ENCODE measurements at regions not wholly inside any gene's neighbourhood (a gene's known extent, or its start where the extent isn't known, plus 50 kb on each side); places are given as distances from the start of the nearest gene placed in this dataset.

DNA sequence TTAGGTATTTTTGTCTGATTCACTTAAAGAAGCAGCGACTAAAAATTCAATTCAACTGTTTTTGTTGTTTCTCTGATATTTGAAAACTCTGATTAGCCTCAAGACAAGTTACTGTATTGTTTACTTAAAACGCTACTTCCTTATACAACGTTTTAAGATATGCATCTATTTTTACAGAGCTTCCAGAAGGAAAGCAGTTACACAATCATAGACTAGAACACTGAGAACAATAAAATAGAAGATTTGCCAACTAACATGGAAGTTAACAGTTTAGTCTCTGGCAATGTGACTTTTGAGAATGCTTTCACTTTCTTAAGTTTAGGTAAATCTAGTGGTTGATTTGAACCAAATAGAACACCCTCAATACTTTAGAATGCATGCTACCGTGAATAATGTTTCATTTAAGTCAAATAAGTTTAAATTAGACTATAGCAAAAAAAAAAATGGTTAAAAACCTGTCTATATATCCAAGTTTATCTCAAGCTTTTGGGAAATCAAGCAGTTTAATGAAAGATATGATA, 614.8 kb downstream of the DACH1 start:
- no peak overlapping the region for H3T11ph ChIP-seq (ENCODE audit: low read length)
- H4K91ac ChIP-seq (ENCODE audit: insufficient read length, low read depth, low read length), result no peak overlapping the region
- H2AFZ ChIP-seq (ENCODE audit: low read length), result no peak overlapping the region
- H3K4me1 ChIP-seq (ENCODE audit: insufficient read depth, low read length), result no peaks in the 10 kb centered on the region
- no peaks in the 10 kb centered on the region for H3K79me2 ChIP-seq (ENCODE audit: insufficient read depth, low read length)
- no peaks in the 10 kb centered on the region for H3K79me1 ChIP-seq (ENCODE audit: insufficient read depth, low read depth, low read length, poor library complexity, severe bottlenecking)
- H3K4me3 Mint-ChIP-seq, result no peak overlapping the region
- H2BK5ac ChIP-seq (ENCODE audit: insufficient read length, low read length), result no peak overlapping the region
- H3K14ac ChIP-seq (ENCODE audit: insufficient read depth, low read length), result no peak overlapping the region
- H3K23me2 ChIP-seq (ENCODE audit: insufficient read length, low read depth, low read length, poor library complexity, severe bottlenecking), result no peaks in the 10 kb centered on the region
- no peak overlapping the region for H2BK20ac ChIP-seq (ENCODE audit: low read depth, low read length, poor library complexity, severe bottlenecking)
- H3K36me3 Mint-ChIP-seq (ENCODE audit: insufficient read depth in 1 of 3, low read depth in 3 of 3), result no peaks in the 10 kb centered on the region
- H4K20me1 ChIP-seq (ENCODE audit: control insufficient read depth, insufficient read depth, insufficient read length), result no peaks in the 10 kb centered on the region
- no peak overlapping the region for H2AK5ac ChIP-seq (ENCODE audit: insufficient read length, low read length)
- no peak overlapping the region for H4K8ac ChIP-seq (replicated peaks; ENCODE audit: insufficient read length, low read depth, low read length)
- H3K9me3 Mint-ChIP-seq, result no peaks in the 10 kb centered on the region
- no peak overlapping the region for H3K23ac ChIP-seq (ENCODE audit: insufficient read length, low read depth, low read length)
- no peak overlapping the region for H3K4ac ChIP-seq (ENCODE audit: low read depth, low read length)
- H2BK15ac ChIP-seq (ENCODE audit: low read depth, low read length), result no peak overlapping the region
- H2BK12ac ChIP-seq (ENCODE audit: insufficient read length, low read depth, low read length), result no peak overlapping the region
- no peaks in the 10 kb centered on the region for H3K9me3 ChIP-seq (ENCODE audit: control insufficient read depth, low read depth, low read length)
- H3K56ac ChIP-seq (ENCODE audit: insufficient read length, low read depth, low read length), result no peak overlapping the region
- H3K9ac ChIP-seq (ENCODE audit: extremely low read depth, insufficient read length, low read length), result no peak overlapping the region
- no peak overlapping the region for H4K5ac ChIP-seq (ENCODE audit: insufficient read length, low read depth, low read length)
- no peak overlapping the region for H3K18ac ChIP-seq (ENCODE audit: insufficient read length, low read depth, low read length)
- no peaks in the 10 kb centered on the region for H3K27me3 Mint-ChIP-seq (ENCODE audit: low read depth)
- no peak overlapping the region for H2BK120ac ChIP-seq (ENCODE audit: low read depth, low read length, poor library complexity, severe bottlenecking)
- peaks cover 15 to 16% of the 10 kb centered on the region in 2 experiments for H3K4me1 Mint-ChIP-seq
- no peaks in the 10 kb centered on the region for H3K27me3 ChIP-seq (ENCODE audit: insufficient read depth, low read length)
- no peak for TF ChIP-seq CTCF (conservative IDR thresholded peaks at IDR 0.05)
- H3K27ac Mint-ChIP-seq, result no peak overlapping the region
- DNase-seq, result no peak
- WGBS (ENCODE audit: extremely low coverage, insufficient read length, low lambda C conversion rate), result no CpG with 5 or more reads among the region's 4 CpGs
- no peak overlapping the region for H3K4me2 ChIP-seq (ENCODE audit: insufficient read depth, insufficient read length, low read length)
- no peak overlapping the region for H3K27ac ChIP-seq (ENCODE audit: insufficient read length, low read depth, low read length)
